ENCODE measurements at regions not wholly inside any gene's neighbourhood (a gene's known extent, or its start where the extent isn't known, plus 50 kb on each side); places are given as distances from the start of the nearest gene placed in this dataset.

DNA sequence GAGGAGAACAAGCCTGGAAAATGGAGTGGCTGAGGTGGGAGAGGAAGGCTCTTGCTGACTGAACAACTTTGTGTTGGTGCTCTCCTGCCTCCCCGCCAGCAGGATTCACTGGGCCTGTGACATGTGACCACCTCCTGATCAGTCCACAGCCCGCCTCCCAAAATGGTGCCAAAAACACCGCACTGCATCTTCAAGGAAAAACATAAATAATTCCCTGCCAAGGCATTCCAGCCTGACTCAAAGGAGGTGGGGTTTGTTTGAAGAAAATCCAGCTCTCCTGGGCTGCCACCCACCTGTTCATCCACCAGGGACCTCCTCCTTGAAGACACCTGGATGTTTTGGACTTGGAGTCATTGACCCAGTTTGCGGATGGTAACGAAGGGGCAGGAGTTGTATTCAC is 83.8 kb upstream of the PIWIL1 start:
- H2BK12ac ChIP-seq (ENCODE audit: low read depth, low read length), result no peak overlapping the region
- no peak overlapping the region for H3K23ac ChIP-seq (ENCODE audit: insufficient read length)
- no peak overlapping the region for H2BK5ac ChIP-seq (ENCODE audit: low read depth, low read length)
- no peak overlapping the region for H2AFZ ChIP-seq (ENCODE audit: low read length)
- POLR2A ChIA-PET (ENCODE audit: partially characterized antibody), result no interaction called here
- H3K14ac ChIP-seq (ENCODE audit: insufficient read length), result no peak overlapping the region
- H3K79me1 ChIP-seq (ENCODE audit: low read depth, low read length), result no peaks in the 10 kb centered on the region
- no peak overlapping the region for H3K27ac ChIP-seq (ENCODE audit: low read depth, low read length)
- no peak overlapping the region for H3K9ac ChIP-seq (replicated peaks in 1 of 4; ENCODE audit: extremely low read depth in 1 of 4, low read depth in 3 of 4, low read length in 3 of 4)
- H4K5ac ChIP-seq (ENCODE audit: insufficient read length, low read depth, low read length), result no peak overlapping the region
- no peaks in the 10 kb centered on the region for H3K79me2 ChIP-seq (ENCODE audit: control insufficient read depth in 1 of 2, insufficient read depth in 2 of 2, low read length in 2 of 2)
- no peak overlapping the region for H3K4me3 ChIP-seq (ENCODE audit: extremely low read depth in 1 of 4, insufficient read depth in 2 of 4, low read depth in 3 of 4, low read length in 4 of 4)
- no peaks in the 10 kb centered on the region; the same call in 1 of the 2 replicates for H3K23me2 ChIP-seq (ENCODE audit: low read depth, low read length)
- 92% methylated on average over 5 of the region's 5 CpGs; no CpG with 5 or more reads in 1 of the 2 experiments for WGBS, 2 experiments (ENCODE audit: extremely low coverage in 1 of 2, insufficient coverage in 1 of 2, insufficient read length in 1 of 2, insufficient replicate concordance in 2 of 2, low coverage in 1 of 2, low lambda C conversion rate in 2 of 2, missing lambda C conversion rate in 1 of 2)
- H4K91ac ChIP-seq (replicated peaks; ENCODE audit: insufficient read length, low read length), result no peak overlapping the region
- H2BK15ac ChIP-seq (ENCODE audit: low read length), result no peak overlapping the region
- no peak overlapping the region for H2BK20ac ChIP-seq (ENCODE audit: low read length)
- H3K4ac ChIP-seq (replicated peaks; ENCODE audit: insufficient read length, low read depth, low read length), result no peak overlapping the region
- H3K56ac ChIP-seq (replicated peaks; ENCODE audit: insufficient read length, low read depth, low read length), result no peak overlapping the region
- peaks cover 0 to 1% (median 0%) of the 10 kb centered on the region in 4 experiments; a peak in 1 of 7 replicates for H3K27me3 ChIP-seq (replicated peaks in 1 of 4; ENCODE audit: control insufficient read depth in 3 of 4, extremely low read depth in 1 of 4, insufficient read depth in 3 of 4, low read length in 3 of 4)
- FAIRE-seq, result no peak
- H3K36me3 ChIP-seq (ENCODE audit: control insufficient read depth in 2 of 4, insufficient read depth in 4 of 4, low read length in 3 of 4), result no peaks in the 10 kb centered on the region
- H3K9me3 ChIP-seq (ENCODE audit: insufficient read depth in 2 of 2, low read depth in 1 of 2, low read length in 1 of 2), result peaks cover 0 to 3% of the 10 kb centered on the region in 2 experiments; a peak in 1 of 4 replicates
- DNase-seq (ENCODE audit: low read depth in 1 of 2, low spot score in 2 of 2), result no peak
- H3K18ac ChIP-seq (ENCODE audit: extremely low read depth, low read length), result no peak overlapping the region
- H4K8ac ChIP-seq (ENCODE audit: extremely low read depth, insufficient read depth, low read length), result no peak overlapping the region
- no peak overlapping the region for H3K4me2 ChIP-seq (ENCODE audit: insufficient read depth in 1 of 2, low read depth in 2 of 2, low read length in 2 of 2)
- CTCF ChIA-PET (ENCODE audit: partially characterized antibody), result no interaction called here
- H2BK120ac ChIP-seq (replicated peaks; ENCODE audit: low read depth, low read length), result no peak overlapping the region
- H3K4me1 ChIP-seq (replicated peaks in 1 of 4; ENCODE audit: control insufficient read depth in 3 of 4, insufficient read depth in 4 of 4, low read length in 3 of 4), result no peaks in the 10 kb centered on the region
- no peaks in the 10 kb centered on the region for H4K20me1 ChIP-seq (replicated peaks in 1 of 2; ENCODE audit: control insufficient read depth in 1 of 2, insufficient read depth in 2 of 2, low read length in 2 of 2)
- H2AK5ac ChIP-seq (ENCODE audit: low read depth, low read length), result no peak overlapping the region
- TF ChIP-seq PHF8 (conservative IDR thresholded peaks at IDR 0.05; ENCODE audit: low read depth, low read length) (no peak), NRF1 (IDR thresholded peaks at IDR 0.05; ENCODE audit: low read depth, low read length) (no peak), YY1 (IDR thresholded peaks at IDR 0.05; ENCODE audit: low read depth, low read length) (no peak), RAD21 (IDR thresholded peaks at IDR 0.05 in 1 of 2, conservative IDR thresholded peaks at IDR 0.05 in 1 of 2; ENCODE audit: low read depth in 2 of 2, low read length in 2 of 2) (no peak), RNF2 (IDR thresholded peaks at IDR 0.05; ENCODE audit: borderline replicate concordance, low read depth, low read length, missing control alignments, poor library complexity, severe bottlenecking) (no peak), NANOG (IDR thresholded peaks at IDR 0.05; ENCODE audit: insufficient read depth, low read depth, low read length, poor library complexity, severe bottlenecking) (no peak)
- TF ChIP-seq, protein P1, sequence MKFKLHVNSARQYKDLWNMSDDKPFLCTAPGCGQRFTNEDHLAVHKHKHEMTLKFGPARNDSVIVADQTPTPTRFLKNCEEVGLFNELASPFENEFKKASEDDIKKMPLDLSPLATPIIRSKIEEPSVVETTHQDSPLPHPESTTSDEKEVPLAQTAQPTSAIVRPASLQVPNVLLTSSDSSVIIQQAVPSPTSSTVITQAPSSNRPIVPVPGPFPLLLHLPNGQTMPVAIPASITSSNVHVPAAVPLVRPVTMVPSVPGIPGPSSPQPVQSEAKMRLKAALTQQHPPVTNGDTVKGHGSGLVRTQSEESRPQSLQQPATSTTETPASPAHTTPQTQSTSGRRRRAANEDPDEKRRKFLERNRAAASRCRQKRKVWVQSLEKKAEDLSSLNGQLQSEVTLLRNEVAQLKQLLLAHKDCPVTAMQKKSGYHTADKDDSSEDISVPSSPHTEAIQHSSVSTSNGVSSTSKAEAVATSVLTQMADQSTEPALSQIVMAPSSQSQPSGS (IDR thresholded peaks at IDR 0.05; ENCODE audit: low read length), result no peak

All from H1 (cell line).